ENCODE measurements at regions not wholly inside any gene's neighbourhood (a gene's known extent, or its start where the extent isn't known, plus 50 kb on each side); places are given as distances from the start of the nearest gene placed in this dataset.

DNA sequence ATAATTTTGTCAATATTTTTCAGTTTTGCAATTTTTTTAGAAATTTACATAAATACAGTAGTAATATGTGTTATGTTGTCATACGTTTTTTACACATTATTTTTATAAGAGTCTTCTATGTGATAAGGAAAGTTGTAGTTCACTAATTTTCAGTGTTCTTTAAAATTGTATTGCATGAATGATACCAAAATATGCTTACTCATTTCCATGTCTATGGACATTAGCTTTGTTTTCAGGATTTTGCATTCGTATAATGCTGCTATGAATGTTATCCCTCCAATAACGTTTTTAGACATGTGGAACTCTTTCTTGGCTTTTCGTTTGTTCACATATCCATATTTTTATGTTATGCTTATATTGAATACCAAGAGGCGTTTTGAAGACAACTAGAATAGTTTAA lies 260.0 kb downstream of the ARL4A start:
- POLR2A ChIA-PET: no interaction called here
- ATAC-seq (no peak), FAIRE-seq (no peak), DNase-seq (ENCODE audit: low read depth, low spot score) (no peak)
- H3K27ac ChIP-seq (ENCODE audit: control insufficient read depth, insufficient read depth): no peak overlapping the region
- no peak overlapping the region for H3K4me2 ChIP-seq (ENCODE audit: control insufficient read depth, insufficient read depth)
- CTCF ChIA-PET: no interaction called here
- BruUV-seq (replicated peaks): no TSS peak
- H3K79me2 ChIP-seq (ENCODE audit: control insufficient read depth, insufficient read depth, low read length): no peaks in the 10 kb centered on the region
- no peaks in the 10 kb centered on the region for H3K9me3 ChIP-seq (replicated peaks; ENCODE audit: control insufficient read depth, insufficient read depth, low read length)
- no peaks in the 10 kb centered on the region for H3K4me1 ChIP-seq (ENCODE audit: control insufficient read depth, insufficient read depth, low read length)
- no peaks in the 10 kb centered on the region for H3K36me3 ChIP-seq (ENCODE audit: control insufficient read depth in 2 of 2, insufficient read depth in 2 of 2, low read length in 1 of 2)
- in situ Hi-C loops (cut with MboI) (no loop called here), intact Hi-C loops (cut with micrococcal nuclease; ENCODE audit: unreplicated experiment) (no loop called here)
- no peak overlapping the region for H3K4me3 ChIP-seq
- no peak for TF ChIP-seq MXI1 (IDR thresholded peaks at IDR 0.05; ENCODE audit: low read depth, low read length)
- TF ChIP-seq SP1 (IDR thresholded peaks at IDR 0.05; ENCODE audit: low read depth, low read length): no peak
- TF ChIP-seq, protein P1, sequence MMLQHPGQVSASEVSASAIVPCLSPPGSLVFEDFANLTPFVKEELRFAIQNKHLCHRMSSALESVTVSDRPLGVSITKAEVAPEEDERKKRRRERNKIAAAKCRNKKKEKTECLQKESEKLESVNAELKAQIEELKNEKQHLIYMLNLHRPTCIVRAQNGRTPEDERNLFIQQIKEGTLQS (IDR thresholded peaks at IDR 0.05; ENCODE audit: borderline replicate concordance, extremely low read depth, low read depth, low read length): no peak
- no peak for TF ChIP-seq MTA3 (IDR thresholded peaks at IDR 0.05; ENCODE audit: borderline replicate concordance, low read length)
- TF ChIP-seq, protein P2, sequence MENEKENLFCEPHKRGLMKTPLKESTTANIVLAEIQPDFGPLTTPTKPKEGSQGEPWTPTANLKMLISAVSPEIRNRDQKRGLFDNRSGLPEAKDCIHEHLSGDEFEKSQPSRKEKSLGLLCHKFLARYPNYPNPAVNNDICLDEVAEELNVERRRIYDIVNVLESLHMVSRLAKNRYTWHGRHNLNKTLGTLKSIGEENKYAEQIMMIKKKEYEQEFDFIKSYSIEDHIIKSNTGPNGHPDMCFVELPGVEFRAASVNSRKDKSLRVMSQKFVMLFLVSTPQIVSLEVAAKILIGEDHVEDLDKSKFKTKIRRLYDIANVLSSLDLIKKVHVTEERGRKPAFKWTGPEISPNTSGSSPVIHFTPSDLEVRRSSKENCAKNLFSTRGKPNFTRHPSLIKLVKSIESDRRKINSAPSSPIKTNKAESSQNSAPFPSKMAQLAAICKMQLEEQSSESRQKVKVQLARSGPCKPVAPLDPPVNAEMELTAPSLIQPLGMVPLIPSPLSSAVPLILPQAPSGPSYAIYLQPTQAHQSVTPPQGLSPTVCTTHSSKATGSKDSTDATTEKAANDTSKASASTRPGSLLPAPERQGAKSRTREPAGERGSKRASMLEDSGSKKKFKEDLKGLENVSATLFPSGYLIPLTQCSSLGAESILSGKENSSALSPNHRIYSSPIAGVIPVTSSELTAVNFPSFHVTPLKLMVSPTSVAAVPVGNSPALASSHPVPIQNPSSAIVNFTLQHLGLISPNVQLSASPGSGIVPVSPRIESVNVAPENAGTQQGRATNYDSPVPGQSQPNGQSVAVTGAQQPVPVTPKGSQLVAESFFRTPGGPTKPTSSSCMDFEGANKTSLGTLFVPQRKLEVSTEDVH (IDR thresholded peaks at IDR 0.05; ENCODE audit: low read depth, partially characterized antibody): no peak
- no peak overlapping the region for H3K9ac ChIP-seq (ENCODE audit: control insufficient read depth, insufficient read depth, low read length)
- RAD21 ChIA-PET (ENCODE audit: unreplicated experiment): no interaction called here
- H4K20me1 ChIP-seq (ENCODE audit: control insufficient read depth, insufficient read depth): no peaks in the 10 kb centered on the region
- SMC1A ChIA-PET (ENCODE audit: uncharacterized antibody, unreplicated experiment): no interaction called here
- H2AFZ ChIP-seq (ENCODE audit: control insufficient read depth, low read depth, low read length): no peak overlapping the region
- WGBS (ENCODE audit: insufficient coverage, insufficient replicate concordance, low lambda C conversion rate, missing lambda C conversion rate): 16% methylated on average over 5 of the region's 5 CpGs
- no peaks in the 10 kb centered on the region for H3K27me3 ChIP-seq (replicated peaks in 1 of 2; ENCODE audit: control insufficient read depth in 2 of 2, insufficient read depth in 2 of 2, low read length in 1 of 2)

All from GM12878 (cell line).